HG03064 (cell line): ENCODE measurements at regions not wholly inside any gene's neighbourhood (a gene's known extent, or its start where the extent isn't known, plus 50 kb on each side); places are given as distances from the start of the nearest gene placed in this dataset.

ENCODE experiments used
- ATAC-seq: cut with Tn5 transposase; IDR thresholded peaks from one replicate; pipeline ENCODE4 v1.9.1; 2021; ENCODE audit warnings: low read depth; ENCODE audit not compliant: unreplicated experiment

- no peak for ATAC-seq
Measured at GRCh38 chr12:67370979-67371378, 101.8 kb downstream of the CAND1 start.

GRCh38 chr12:67377021-67377420 is 107.9 kb downstream of the CAND1 start:
- ATAC-seq, result no peak

- no peak for ATAC-seq
Measured at GRCh38 chr12:67377541-67377940, 108.4 kb downstream of the CAND1 start.

GRCh38 chr12:67382241-67382871 is 113.2 kb downstream of the CAND1 start:
- no peak for ATAC-seq

- no peak for ATAC-seq
Measured at GRCh38 chr12:67386869-67387565, 117.9 kb downstream of the CAND1 start.

GRCh38 chr12:67388331-67389138 is 119.4 kb downstream of the CAND1 start:
- ATAC-seq, result no peak

GRCh38 chr12:67390273-67390672 is 121.1 kb downstream of the CAND1 start:
- no peak for ATAC-seq

GRCh38 chr12:67391034-67391433 is 121.9 kb downstream of the CAND1 start:
- ATAC-seq, result no peak

GRCh38 chr12:67391656-67392055 is 122.5 kb downstream of the CAND1 start:
- no peak for ATAC-seq

GRCh38 chr12:67394550-67394949 is 125.4 kb downstream of the CAND1 start:
- no peak for ATAC-seq

GRCh38 chr12:67400742-67401141 is 131.6 kb downstream of the CAND1 start:
- no peak for ATAC-seq

- ATAC-seq, result no peak
Measured at GRCh38 chr12:67410246-67410645, 141.1 kb downstream of the CAND1 start.

- no peak for ATAC-seq
Measured at GRCh38 chr12:67410667-67411067, 141.5 kb downstream of the CAND1 start.

GRCh38 chr12:67411562-67411961 is 142.4 kb downstream of the CAND1 start:
- no peak for ATAC-seq

GRCh38 chr12:67413577-67413976 is 144.4 kb downstream of the CAND1 start:
- ATAC-seq, result no peak

- ATAC-seq, result no peak
Measured at GRCh38 chr12:67414011-67414715, 145.0 kb downstream of the CAND1 start.

GRCh38 chr12:67415473-67415872 is 146.3 kb downstream of the CAND1 start:
- ATAC-seq, result no peak

GRCh38 chr12:67419810-67420209 is 150.7 kb downstream of the CAND1 start:
- no peak for ATAC-seq

GRCh38 chr12:67420506-67420905 is 151.3 kb downstream of the CAND1 start:
- ATAC-seq, result no peak

GRCh38 chr12:67422081-67422480 is 152.9 kb downstream of the CAND1 start:
- no peak for ATAC-seq

- no peak for ATAC-seq
Measured at GRCh38 chr12:67424784-67425183, 155.6 kb downstream of the CAND1 start.
